ENCODE measurements at regions not wholly inside any gene's neighbourhood (a gene's known extent, or its start where the extent isn't known, plus 50 kb on each side); places are given as distances from the start of the nearest gene placed in this dataset.

- H3K4me1 Mint-ChIP-seq (ENCODE audit: low read depth): peaks cover 2% of the 10 kb centered on the region
These were observed 599.9 kb downstream of the BUD13 start for GRCh38 chr11:116172851-116173250.

DNA sequence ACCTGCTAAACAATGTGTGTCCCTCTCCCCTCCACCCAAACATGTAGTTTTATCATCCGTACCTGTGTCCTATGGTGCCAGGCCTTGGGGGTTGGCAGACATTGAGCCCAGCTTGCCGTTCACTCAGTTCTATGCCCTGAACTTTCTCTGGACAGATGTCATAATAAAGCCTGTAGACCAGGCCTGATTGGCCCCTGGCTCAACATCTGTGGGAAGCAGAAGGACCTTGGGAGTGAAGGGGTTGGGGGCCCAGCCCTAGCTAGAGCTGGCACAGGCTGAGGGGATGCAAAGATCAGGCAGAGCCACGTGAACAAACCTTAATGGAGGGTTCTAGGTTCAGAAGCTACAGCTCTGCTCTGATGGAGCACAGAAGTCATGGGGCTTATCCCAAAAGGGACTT, 600.6 kb downstream of the BUD13 start:
- H3K4me1 Mint-ChIP-seq (ENCODE audit: low read depth): peaks cover 2% of the 10 kb centered on the region
- no peaks in the 10 kb centered on the region for H3K9me3 Mint-ChIP-seq (ENCODE audit: low read depth)
- H3K27ac Mint-ChIP-seq: no peak overlapping the region
- TF ChIP-seq, protein P1, sequence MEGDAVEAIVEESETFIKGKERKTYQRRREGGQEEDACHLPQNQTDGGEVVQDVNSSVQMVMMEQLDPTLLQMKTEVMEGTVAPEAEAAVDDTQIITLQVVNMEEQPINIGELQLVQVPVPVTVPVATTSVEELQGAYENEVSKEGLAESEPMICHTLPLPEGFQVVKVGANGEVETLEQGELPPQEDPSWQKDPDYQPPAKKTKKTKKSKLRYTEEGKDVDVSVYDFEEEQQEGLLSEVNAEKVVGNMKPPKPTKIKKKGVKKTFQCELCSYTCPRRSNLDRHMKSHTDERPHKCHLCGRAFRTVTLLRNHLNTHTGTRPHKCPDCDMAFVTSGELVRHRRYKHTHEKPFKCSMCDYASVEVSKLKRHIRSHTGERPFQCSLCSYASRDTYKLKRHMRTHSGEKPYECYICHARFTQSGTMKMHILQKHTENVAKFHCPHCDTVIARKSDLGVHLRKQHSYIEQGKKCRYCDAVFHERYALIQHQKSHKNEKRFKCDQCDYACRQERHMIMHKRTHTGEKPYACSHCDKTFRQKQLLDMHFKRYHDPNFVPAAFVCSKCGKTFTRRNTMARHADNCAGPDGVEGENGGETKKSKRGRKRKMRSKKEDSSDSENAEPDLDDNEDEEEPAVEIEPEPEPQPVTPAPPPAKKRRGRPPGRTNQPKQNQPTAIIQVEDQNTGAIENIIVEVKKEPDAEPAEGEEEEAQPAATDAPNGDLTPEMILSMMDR (IDR thresholded peaks at IDR 0.05; ENCODE audit: unreplicated experiment): no peak
- H3K27me3 Mint-ChIP-seq: peaks cover 57% of the 10 kb centered on the region
- no peak overlapping the region for H3K4me3 Mint-ChIP-seq (ENCODE audit: low read depth)
- no peak for DNase-seq (ENCODE audit: low spot score, unreplicated experiment)
- no peaks in the 10 kb centered on the region for H3K36me3 Mint-ChIP-seq (ENCODE audit: insufficient read depth)

More at GRCh38 chr11:116172851-116173250, 599.9 kb downstream of the BUD13 start:
- TF ChIP-seq, protein P1 (IDR thresholded peaks at IDR 0.05; ENCODE audit: unreplicated experiment): no peak
- H3K27ac Mint-ChIP-seq: no peak overlapping the region
- H3K4me3 Mint-ChIP-seq (ENCODE audit: low read depth): no peak overlapping the region
- H3K27me3 Mint-ChIP-seq: peaks cover 57% of the 10 kb centered on the region
- no peak for DNase-seq (ENCODE audit: low spot score, unreplicated experiment)
- no peaks in the 10 kb centered on the region for H3K9me3 Mint-ChIP-seq (ENCODE audit: low read depth)
- H3K36me3 Mint-ChIP-seq (ENCODE audit: insufficient read depth): no peaks in the 10 kb centered on the region

DNA sequence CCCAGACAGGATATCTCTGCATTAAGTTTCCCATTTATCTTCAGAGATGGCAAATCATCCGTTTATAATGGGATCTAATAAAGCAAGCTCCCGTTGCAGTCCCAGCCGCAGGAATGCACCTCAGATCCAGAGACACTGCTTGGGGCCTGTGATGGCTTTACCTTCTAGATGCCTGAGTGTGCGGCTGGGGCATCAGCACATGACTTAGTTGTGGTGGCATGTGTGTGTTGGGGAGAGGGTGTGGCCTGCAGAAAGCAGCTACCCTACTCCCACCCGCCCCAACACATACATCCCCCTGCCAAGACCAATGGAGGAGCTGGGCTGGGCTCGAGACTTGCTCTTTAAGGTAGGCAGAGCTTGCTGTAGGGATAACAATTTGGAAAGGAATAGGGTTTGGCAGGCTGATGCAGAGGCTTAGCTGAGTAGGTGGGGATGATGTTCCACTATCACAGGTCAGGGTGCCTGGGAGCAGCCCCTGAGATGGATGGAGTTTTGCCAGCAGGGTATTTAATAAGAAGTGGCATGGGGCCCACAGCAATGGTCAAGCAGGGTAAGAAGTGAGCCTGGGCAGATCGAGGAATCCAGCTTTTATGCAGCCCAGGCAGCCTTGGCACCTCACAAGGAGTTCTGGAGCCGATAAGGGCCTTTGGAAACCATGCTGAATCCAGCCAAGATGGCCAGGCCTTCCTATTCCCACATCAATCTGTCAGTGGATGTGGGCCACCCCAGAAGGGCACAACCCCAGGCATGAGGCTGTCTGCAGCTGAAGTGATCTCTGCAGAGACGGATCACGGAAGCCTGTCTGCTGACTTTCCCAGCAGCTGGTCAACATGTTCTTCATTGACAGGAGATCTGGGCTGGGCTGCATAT, 601.3 kb downstream of the BUD13 start:
- no peak for DNase-seq (ENCODE audit: low spot score, unreplicated experiment)
- Mint-ChIP-seq H3K36me3 (ENCODE audit: insufficient read depth) (no peaks in the 10 kb centered on the region), H3K9me3 (ENCODE audit: low read depth) (no peaks in the 10 kb centered on the region), H3K4me3 (ENCODE audit: low read depth) (no peak overlapping the region), H3K4me1 (ENCODE audit: low read depth) (peaks cover 2% of the 10 kb centered on the region), H3K27me3 (peaks cover 60% of the 10 kb centered on the region), H3K27ac (no peak overlapping the region)
- TF ChIP-seq, protein P1 (IDR thresholded peaks at IDR 0.05; ENCODE audit: unreplicated experiment): no peak

DNA sequence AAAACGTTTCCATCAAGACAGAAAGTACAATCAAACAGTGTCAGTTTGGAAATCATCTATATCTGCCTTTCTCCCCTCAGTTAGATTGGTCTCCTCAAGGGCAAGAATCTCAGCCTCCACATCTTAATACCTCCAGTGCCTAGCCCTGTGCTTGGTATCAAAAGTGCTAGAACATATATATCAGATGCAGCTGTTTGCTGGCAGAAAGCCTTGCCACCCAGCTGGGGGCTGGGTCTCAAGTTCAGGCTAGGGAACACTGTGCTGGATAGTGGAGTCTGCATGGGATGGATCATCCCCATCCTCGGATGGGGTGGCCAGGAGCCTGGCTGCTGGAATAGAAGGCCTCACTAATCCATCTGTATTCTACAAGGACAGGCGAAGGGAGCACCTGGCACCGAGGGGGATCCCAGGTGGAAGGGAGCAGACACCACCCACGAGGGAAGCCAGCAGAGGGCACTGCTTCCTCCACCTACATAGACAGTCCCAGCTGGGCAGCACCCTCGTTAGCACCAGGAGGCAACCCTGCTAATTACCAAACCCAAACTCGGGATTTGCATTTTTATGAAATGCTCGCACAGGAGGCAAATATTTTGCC, 602.2 kb downstream of the BUD13 start:
- no peaks in the 10 kb centered on the region for H3K9me3 Mint-ChIP-seq (ENCODE audit: low read depth)
- TF ChIP-seq, protein P1 (IDR thresholded peaks at IDR 0.05; ENCODE audit: unreplicated experiment): peak; percentile 47
- peaks cover 62% of the 10 kb centered on the region for H3K27me3 Mint-ChIP-seq
- H3K36me3 Mint-ChIP-seq (ENCODE audit: insufficient read depth): no peaks in the 10 kb centered on the region
- peaks cover 2% of the 10 kb centered on the region for H3K4me1 Mint-ChIP-seq (ENCODE audit: low read depth)
- H3K27ac Mint-ChIP-seq: no peak overlapping the region
- DNase-seq (ENCODE audit: low spot score, unreplicated experiment): no peak
- no peak overlapping the region for H3K4me3 Mint-ChIP-seq (ENCODE audit: low read depth)

- no peak for DNase-seq (ENCODE audit: low spot score, unreplicated experiment)
- no peaks in the 10 kb centered on the region for H3K36me3 Mint-ChIP-seq (ENCODE audit: insufficient read depth)
- TF ChIP-seq, protein P1 (IDR thresholded peaks at IDR 0.05; ENCODE audit: unreplicated experiment): no peak
- H3K4me3 Mint-ChIP-seq (ENCODE audit: low read depth): no peak overlapping the region
- peaks cover 2% of the 10 kb centered on the region for H3K4me1 Mint-ChIP-seq (ENCODE audit: low read depth)
- no peak overlapping the region for H3K27ac Mint-ChIP-seq
- H3K9me3 Mint-ChIP-seq (ENCODE audit: low read depth): no peaks in the 10 kb centered on the region
- peaks cover 65% of the 10 kb centered on the region for H3K27me3 Mint-ChIP-seq
These were observed 603.0 kb downstream of the BUD13 start for GRCh38 chr11:116169776-116170175.

Data from progenitor cell of endocrine pancreas (in vitro differentiated cells).